Small intestine (tissue), 7 donors: ENCODE measurements at regions not wholly inside any gene's neighbourhood (a gene's known extent, or its start where the extent isn't known, plus 50 kb on each side); places are given as distances from the start of the nearest gene placed in this dataset.

ENCODE experiments used
- DNase-seq, 2 donors: peaks; one replicate each; pipeline versions ENCODE4 v3.0.0 to v3.0.0-alpha.2; 2013
- FAIRE-seq: peaks from 2 replicates; lab custom pipeline; 2012; peaks lifted over from hg19 to GRCh38; lab: Jason Lieb, UNC
- H3K27ac ChIP-seq, 3 donors: one replicate each; pipeline ENCODE4 v1.5.1; 2013; ENCODE audit warnings: low read length in 2 of 3, mild to moderate bottlenecking in 2 of 3, control low read depth in 1 of 3, inconsistent platforms in 1 of 3, low read depth in 1 of 3, moderate library complexity in 1 of 3
- H3K27me3 ChIP-seq, 3 donors: one replicate each; pipeline ENCODE4 v1.6.1; 2013; ENCODE audit warnings: low read length in 3 of 3, inconsistent platforms in 1 of 3; ENCODE audit not compliant: control insufficient read depth in 3 of 3, insufficient read depth in 3 of 3
- H3K36me3 ChIP-seq, 3 donors: one replicate each; pipeline ENCODE4 v1.6.1; 2013; ENCODE audit warnings: low read length in 3 of 3, inconsistent platforms in 1 of 3, low read depth in 1 of 3, mild to moderate bottlenecking in 1 of 3, moderate library complexity in 1 of 3; ENCODE audit not compliant: control insufficient read depth in 3 of 3, insufficient read depth in 2 of 3
- H3K4me1 ChIP-seq, 3 donors: one replicate each; pipeline ENCODE4 v1.6.1; 2013; ENCODE audit warnings: low read length in 2 of 3, inconsistent platforms in 1 of 3, low read depth in 1 of 3, mild to moderate bottlenecking in 1 of 3, moderate library complexity in 1 of 3; ENCODE audit not compliant: control insufficient read depth in 3 of 3, insufficient read depth in 2 of 3
- H3K4me3 ChIP-seq, 3 donors: one replicate each; pipeline ENCODE4 v1.5.1; 2013; ENCODE audit warnings: low read length in 3 of 3, control low read depth in 1 of 3, inconsistent platforms in 1 of 3, low read depth in 1 of 3, mild to moderate bottlenecking in 1 of 3, moderate library complexity in 1 of 3
- H3K9me3 ChIP-seq, 2 donors: one replicate each; pipeline ENCODE4 v1.6.1; 2013; ENCODE audit warnings: low read depth in 1 of 2, low read length in 1 of 2; ENCODE audit not compliant: control insufficient read depth in 2 of 2, insufficient read depth in 1 of 2
- WGBS, 3 donors: extraction: QIAGEN DNeasy Blood & Tissue Kit; methylation state at CpG; one replicate each; pipeline ENCODE4 v1.1.7; 2013; 5-methylcytosine and 5-hydroxymethylcytosine counted together
- donor health status: healthy with polysubstance abuse.
- donor health status: control.
- donor health status: control.
- donor health status: Bipolar disorder and iron deficiency.
- donor health status: healthy.

DNA sequence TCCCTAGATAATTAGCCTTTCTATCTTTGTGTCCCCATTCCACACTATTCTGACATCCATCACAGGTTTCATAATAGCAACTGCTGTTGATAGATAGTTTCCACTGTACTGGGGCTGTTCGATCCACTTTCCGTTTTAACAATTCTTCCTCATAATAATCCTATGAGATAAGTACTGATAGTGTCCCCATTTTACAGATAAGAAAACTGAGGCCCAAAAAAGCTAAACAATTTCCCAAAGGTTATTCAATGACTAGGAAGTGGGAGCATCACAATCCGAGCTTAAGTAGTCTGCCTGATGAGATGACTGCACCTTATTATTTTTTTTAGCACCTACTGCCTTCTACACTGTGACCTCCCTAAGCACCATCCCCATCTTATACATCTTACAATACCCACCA, 569.2 kb downstream of the STK39 start:
- DNase-seq (no peak), FAIRE-seq (no peak)
- 89 to 92% (median 91%) methylated on average over 3 of the region's 3 CpGs for WGBS, 3 donors
- Histone ChIP-seq H3K4me1 (no peaks in the 10 kb centered on the region), H3K27me3 (no peaks in the 10 kb centered on the region), H3K4me3 (no peak overlapping the region), H3K27ac (no peak overlapping the region), H3K9me3 (no peaks in the 10 kb centered on the region), H3K36me3 (no peaks in the 10 kb centered on the region)

DNA sequence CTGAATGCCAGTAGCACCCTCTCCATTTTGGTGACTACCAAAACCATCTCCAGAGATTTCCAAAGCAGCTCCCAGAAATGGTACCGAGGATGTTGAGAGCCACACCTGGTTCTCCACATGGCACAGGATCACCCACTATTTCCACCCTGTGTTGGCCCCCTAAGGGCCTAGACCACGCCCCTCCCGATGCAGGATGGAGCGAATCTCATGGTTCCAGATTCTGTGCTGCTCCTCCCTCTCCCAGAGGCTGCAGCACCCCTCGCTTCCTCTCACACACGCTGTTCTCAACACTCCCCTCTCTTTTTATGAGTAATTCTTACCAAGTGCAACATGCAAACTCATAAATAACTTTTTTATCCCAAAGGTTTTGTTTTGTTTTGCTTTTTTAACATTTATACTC, 571.5 kb downstream of the STK39 start:
- Histone ChIP-seq H3K4me3 (no peak overlapping the region), H3K4me1 (no peaks in the 10 kb centered on the region), H3K27me3 (no peaks in the 10 kb centered on the region), H3K27ac (no peak overlapping the region), H3K9me3 (no peaks in the 10 kb centered on the region), H3K36me3 (no peaks in the 10 kb centered on the region)
- FAIRE-seq (no peak), DNase-seq (no peak)
- 74 to 81% (median 78%) methylated on average over 6 of the region's 6 CpGs for WGBS, 3 donors

GRCh38 chr2:167670588-167670987, 576.8 kb downstream of the STK39 start:
- Histone ChIP-seq H3K27ac (no peak overlapping the region), H3K4me1 (no peaks in the 10 kb centered on the region), H3K27me3 (no peaks in the 10 kb centered on the region), H3K9me3 (peaks cover 0 to 8% of the 10 kb centered on the region in 2 donors), H3K36me3 (no peaks in the 10 kb centered on the region), H3K4me3 (no peak overlapping the region)
- WGBS, 3 donors = 0% methylated on average over 1 of the region's 1 CpG
- DNase-seq = no peak
- FAIRE-seq = no peak

DNA sequence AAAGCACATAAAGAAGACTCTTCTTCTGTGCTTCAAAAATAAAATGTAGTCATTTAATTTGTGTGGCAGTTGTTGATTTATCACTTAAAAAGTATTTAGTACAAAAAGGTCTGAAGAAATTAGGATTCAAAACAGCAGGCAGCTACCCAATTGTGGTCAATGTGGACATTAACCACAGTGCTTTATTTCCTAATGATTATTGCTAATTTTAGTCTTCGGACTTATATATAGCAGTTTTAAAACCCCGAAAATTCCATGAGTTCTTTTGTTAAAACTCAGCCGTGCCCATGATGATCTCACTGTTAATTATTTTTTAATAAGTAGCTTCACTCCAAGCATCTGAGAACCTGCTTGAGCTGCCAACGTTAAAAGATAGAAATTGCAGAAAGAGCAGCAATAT, 594.3 kb downstream of the STK39 start:
- DNase-seq = no peak
- Histone ChIP-seq H3K36me3 (no peaks in the 10 kb centered on the region), H3K27me3 (no peaks in the 10 kb centered on the region), H3K9me3 (no peaks in the 10 kb centered on the region), H3K4me3 (no peak overlapping the region), H3K4me1 (no peaks in the 10 kb centered on the region), H3K27ac (no peak overlapping the region)
- WGBS, 3 donors = 80 to 87% (median 85%) methylated on average over 4 of the region's 4 CpGs
- FAIRE-seq = no peak

GRCh38 chr2:167652401-167652800, 595.0 kb downstream of the STK39 start:
- no peaks in the 10 kb centered on the region for H3K27me3 ChIP-seq
- no peaks in the 10 kb centered on the region for H3K36me3 ChIP-seq
- no peak overlapping the region for H3K4me3 ChIP-seq
- DNase-seq (no peak), FAIRE-seq (no peak)
- no peaks in the 10 kb centered on the region for H3K9me3 ChIP-seq
- no peak overlapping the region for H3K27ac ChIP-seq
- H3K4me1 ChIP-seq = no peaks in the 10 kb centered on the region

- FAIRE-seq (no peak), DNase-seq (no peak)
- Histone ChIP-seq H3K4me3 (no peak overlapping the region), H3K4me1 (no peaks in the 10 kb centered on the region), H3K9me3 (no peaks in the 10 kb centered on the region), H3K27ac (no peak overlapping the region), H3K36me3 (no peaks in the 10 kb centered on the region), H3K27me3 (no peaks in the 10 kb centered on the region)
- WGBS, 3 donors = 40 to 52% (median 41%) methylated on average over 5 of the region's 5 CpGs
These were observed 595.8 kb downstream of the STK39 start for GRCh38 chr2:167651406-167652151.

DNA sequence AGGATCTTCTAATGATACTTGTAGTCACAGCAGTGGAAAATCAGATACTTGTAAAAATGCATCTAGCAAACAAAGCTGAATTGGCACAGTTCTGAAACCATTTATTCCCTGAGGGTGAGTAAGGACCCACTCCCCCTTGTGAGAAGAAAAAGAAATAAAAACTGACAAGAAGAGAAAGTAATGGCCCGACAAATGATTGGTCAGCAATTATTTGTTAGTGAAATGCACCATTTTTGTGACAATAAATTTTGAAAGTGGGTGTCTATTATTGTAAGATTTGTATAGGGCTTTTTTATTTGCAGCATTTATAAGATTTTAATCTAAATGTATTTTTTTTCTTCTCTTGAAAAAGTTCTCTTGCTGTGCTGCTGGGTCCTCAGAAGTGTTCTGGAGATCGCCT, 600.8 kb downstream of the STK39 start:
- Histone ChIP-seq H3K4me1 (no peaks in the 10 kb centered on the region), H3K27me3 (no peaks in the 10 kb centered on the region), H3K27ac (no peak overlapping the region), H3K9me3 (no peaks in the 10 kb centered on the region), H3K4me3 (no peak overlapping the region), H3K36me3 (no peaks in the 10 kb centered on the region)
- 88 to 94% (median 90%) methylated on average over 2 of the region's 2 CpGs for WGBS, 3 donors
- FAIRE-seq (no peak), DNase-seq (no peak)

DNA sequence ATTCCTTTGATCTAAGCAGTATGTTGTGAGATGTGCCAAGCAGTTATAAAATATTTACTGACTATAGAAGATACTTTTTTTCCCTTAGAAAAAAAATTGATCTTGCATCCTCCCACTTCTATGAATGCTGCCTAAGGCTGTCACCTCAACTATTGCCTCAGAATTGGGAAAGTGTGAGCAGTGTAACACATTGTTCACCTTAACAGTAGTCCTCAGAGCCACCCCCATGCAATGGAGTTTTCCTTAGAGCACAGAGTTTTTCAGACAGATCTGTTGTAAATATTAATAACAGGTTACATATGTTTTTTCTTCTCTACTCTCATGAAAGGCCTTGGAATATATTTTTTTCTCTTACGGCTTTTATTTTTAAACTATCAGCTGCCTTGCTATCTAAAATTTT, 607.3 kb downstream of the STK39 start:
- WGBS, 3 donors = 55 to 93% (median 86%) methylated on average over 1 of the region's 1 CpG
- no peak for DNase-seq
- Histone ChIP-seq H3K9me3 (no peaks in the 10 kb centered on the region), H3K4me1 (no peaks in the 10 kb centered on the region), H3K27me3 (no peaks in the 10 kb centered on the region), H3K4me3 (no peak overlapping the region), H3K27ac (no peak overlapping the region), H3K36me3 (no peaks in the 10 kb centered on the region)
- no peak for FAIRE-seq

- Histone ChIP-seq H3K9me3 (no peaks in the 10 kb centered on the region), H3K4me1 (no peaks in the 10 kb centered on the region), H3K36me3 (no peaks in the 10 kb centered on the region), H3K27me3 (no peaks in the 10 kb centered on the region), H3K27ac (no peak overlapping the region), H3K4me3 (no peak overlapping the region)
- DNase-seq = no peak
- no peak for FAIRE-seq
These were observed 609.7 kb downstream of the STK39 start for GRCh38 chr2:167637741-167638140.
